SK-N-SH treated with all-trans-retinoic acid at 6 μM for 48 hours (cell line): ENCODE measurements at regions not wholly inside any gene's neighbourhood (a gene's known extent, or its start where the extent isn't known, plus 50 kb on each side); places are given as distances from the start of the nearest gene placed in this dataset.

Source experiments
- ATAC-seq: fragments of 200-7000 bp; cut with Tn5 transposase; 3 replicates; pipeline ENCODE4 v1.9.1; 2020; ENCODE audit warnings: mild to moderate bottlenecking, moderate library complexity
- BACH2 ChIP-seq: fragments of 250-450 bp; sonication (Bioruptor Pico); IDR thresholded peaks from 2 replicates; pipeline ENCODE4 v1.9.0; 2021; ENCODE audit warnings: mild to moderate bottlenecking, borderline replicate concordance
- CREB5 ChIP-seq: fragments of 250-450 bp; sonication (Bioruptor Pico); IDR thresholded peaks from 2 replicates; pipeline ENCODE4 v1.5.1; 2020; ENCODE audit warnings: low read depth, mild to moderate bottlenecking, moderate library complexity
- CSDC2 ChIP-seq: fragments of 250-450 bp; sonication (Bioruptor Pico); IDR thresholded peaks from 2 replicates; pipeline ENCODE4 v1.5.0; 2020; ENCODE audit warnings: mild to moderate bottlenecking, moderate library complexity
- ESRRG ChIP-seq: fragments of 250-450 bp; sonication (Bioruptor Pico); IDR thresholded peaks from 2 replicates; pipeline ENCODE4 v1.6.1; 2021; ENCODE audit warnings: mild to moderate bottlenecking
- ISL1 ChIP-seq: fragments of 250-450 bp; sonication (Bioruptor Pico); IDR thresholded peaks from 2 replicates; pipeline ENCODE4 v2.1.2; 2022; ENCODE audit warnings: mild to moderate bottlenecking, moderate library complexity
- POU6F1 ChIP-seq: fragments of 250-450 bp; sonication (Bioruptor Pico); IDR thresholded peaks from 2 replicates; pipeline ENCODE4 v1.8.0; 2021; ENCODE audit warnings: low read depth, mild to moderate bottlenecking, moderate library complexity, borderline replicate concordance
- PPARA ChIP-seq: fragments of 250-450 bp; sonication (Bioruptor Pico); IDR thresholded peaks from 2 replicates; pipeline ENCODE4 v1.5.0; 2020; ENCODE audit warnings: mild to moderate bottlenecking, borderline replicate concordance
- RARB ChIP-seq: fragments of 250-450 bp; sonication (Bioruptor Pico); IDR thresholded peaks from 2 replicates; pipeline ENCODE4 v1.8.0; 2021; ENCODE audit warnings: mild to moderate bottlenecking, moderate library complexity
- SNAI2 ChIP-seq: fragments of 250-450 bp; sonication (Bioruptor Pico); IDR thresholded peaks from 2 replicates; pipeline ENCODE4 v1.5.0; 2020; ENCODE audit warnings: mild to moderate bottlenecking, moderate library complexity
- TCF4 ChIP-seq: fragments of 250-450 bp; sonication (Bioruptor Pico); IDR thresholded peaks from 2 replicates; pipeline ENCODE4 v1.8.0; 2021; ENCODE audit warnings: mild to moderate bottlenecking, moderate library complexity, borderline replicate concordance
- TSHZ2 ChIP-seq: fragments of 250-450 bp; sonication (Bioruptor Pico); IDR thresholded peaks from 2 replicates; pipeline ENCODE4 v1.5.0; 2020; ENCODE audit warnings: mild to moderate bottlenecking, moderate library complexity
- ZC3H10 ChIP-seq: fragments of 250-450 bp; sonication (Bioruptor Pico); IDR thresholded peaks from 2 replicates; pipeline ENCODE4 v1.5.1; 2021; ENCODE audit warnings: mild to moderate bottlenecking, moderate library complexity
- ZFP3 ChIP-seq: fragments of 250-450 bp; sonication (Bioruptor Pico); IDR thresholded peaks from 2 replicates; pipeline ENCODE4 v1.5.0; 2020; ENCODE audit warnings: mild to moderate bottlenecking, moderate library complexity
- ZNF565 ChIP-seq: fragments of 450-650 bp; formaldehyde crosslinking; conservative IDR thresholded peaks from 2 replicates; pipeline ENCODE4 v1.5.0; 2020; ENCODE audit warnings: low read depth, mild to moderate bottlenecking, moderate library complexity
- ZNF70 ChIP-seq: fragments of 450-650 bp; formaldehyde crosslinking; IDR thresholded peaks from 2 replicates; pipeline ENCODE4 v1.5.0; 2020; ENCODE audit warnings: mild to moderate bottlenecking, moderate library complexity
- ZNF8 ChIP-seq: fragments of 450-650 bp; formaldehyde crosslinking; IDR thresholded peaks from 2 replicates; pipeline ENCODE4 v1.5.0; 2020; ENCODE audit warnings: mild to moderate bottlenecking, moderate library complexity

GRCh38 chr15:50815958-50816590 is 50.6 kb upstream of the SPPL2A start:
- ATAC-seq: no peak

More at GRCh38 chr15:50815958-50816590, 50.6 kb upstream of the SPPL2A start:
- TF ChIP-seq CREB5 (CRISPR knock-in tag) (no peak), ZC3H10 (CRISPR knock-in tag) (no peak), BACH2 (no peak), SNAI2 (CRISPR knock-in tag) (no peak), TSHZ2 (no peak), ESRRG (no peak), ZNF565 (no peak), ZNF8 (no peak), ZFP3 (CRISPR knock-in tag) (no peak), CSDC2 (CRISPR knock-in tag) (no peak), ISL1 (CRISPR knock-in tag) (no peak), ZNF70 (CRISPR knock-in tag) (no peak), PPARA (no peak), POU6F1 (CRISPR knock-in tag) (no peak), TCF4 (CRISPR knock-in tag) (no peak), RARB (CRISPR knock-in tag) (no peak)
